HepG2 (cell line): ENCODE measurements at regions not wholly inside any gene's neighbourhood (a gene's known extent, or its start where the extent isn't known, plus 50 kb on each side); places are given as distances from the start of the nearest gene placed in this dataset.

Experiments used
- MYNN ChIP-seq: sonication (generic); formaldehyde crosslinking; IDR thresholded peaks from 2 replicates; pipeline ENCODE4 v1.4.0; 2020; ENCODE audit warnings: mild to moderate bottlenecking, low read depth, missing genetic modification reagents
- TF ChIP-seq, protein P1 (sequence below): sonication (generic); formaldehyde crosslinking; IDR thresholded peaks from 2 replicates; pipeline ENCODE4 v1.5.0; 2020; ENCODE audit warnings: mild to moderate bottlenecking, missing genetic modification reagents, moderate library complexity

DNA sequence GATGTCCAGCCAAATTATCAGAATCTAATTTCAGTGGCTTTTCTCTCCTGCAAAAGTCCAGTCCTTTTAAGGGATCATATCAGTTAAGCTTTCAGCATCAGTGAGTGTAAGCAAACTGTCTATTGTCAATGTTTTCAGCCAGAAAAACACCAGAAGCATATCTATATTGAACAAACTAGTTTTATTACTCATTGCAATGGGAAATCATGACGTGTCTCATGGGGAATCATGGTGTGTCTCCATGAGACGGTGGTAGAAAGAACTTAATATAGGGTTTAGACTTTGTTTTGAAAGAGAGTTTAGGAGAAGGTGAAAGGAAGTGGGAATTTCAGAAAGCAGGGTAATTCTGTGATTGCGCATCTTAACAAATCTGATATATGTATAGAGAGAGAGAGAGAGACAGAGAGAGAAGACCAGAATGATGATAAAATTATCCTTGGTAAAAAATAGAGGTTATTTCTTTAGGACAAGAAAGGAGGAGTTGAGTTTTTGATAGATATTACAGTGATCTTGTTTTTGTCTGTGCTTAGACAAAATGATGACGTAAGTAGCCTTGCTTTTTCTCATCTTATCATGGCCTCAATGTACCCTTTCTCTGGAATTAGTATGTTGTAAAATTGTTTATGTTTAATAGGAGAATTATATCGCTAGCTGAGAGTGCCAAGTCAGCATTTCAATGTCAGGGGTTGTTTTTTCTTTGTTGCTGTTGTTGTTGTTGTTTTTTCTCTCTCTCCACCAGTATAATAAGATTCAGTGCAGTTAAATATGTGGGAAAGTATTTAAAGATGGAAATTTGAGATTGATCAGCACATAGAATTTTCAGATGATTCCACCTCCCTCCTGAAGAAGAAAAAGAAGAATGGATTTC is 129.9 kb upstream of the OSTN start:
- TF ChIP-seq, protein P1, sequence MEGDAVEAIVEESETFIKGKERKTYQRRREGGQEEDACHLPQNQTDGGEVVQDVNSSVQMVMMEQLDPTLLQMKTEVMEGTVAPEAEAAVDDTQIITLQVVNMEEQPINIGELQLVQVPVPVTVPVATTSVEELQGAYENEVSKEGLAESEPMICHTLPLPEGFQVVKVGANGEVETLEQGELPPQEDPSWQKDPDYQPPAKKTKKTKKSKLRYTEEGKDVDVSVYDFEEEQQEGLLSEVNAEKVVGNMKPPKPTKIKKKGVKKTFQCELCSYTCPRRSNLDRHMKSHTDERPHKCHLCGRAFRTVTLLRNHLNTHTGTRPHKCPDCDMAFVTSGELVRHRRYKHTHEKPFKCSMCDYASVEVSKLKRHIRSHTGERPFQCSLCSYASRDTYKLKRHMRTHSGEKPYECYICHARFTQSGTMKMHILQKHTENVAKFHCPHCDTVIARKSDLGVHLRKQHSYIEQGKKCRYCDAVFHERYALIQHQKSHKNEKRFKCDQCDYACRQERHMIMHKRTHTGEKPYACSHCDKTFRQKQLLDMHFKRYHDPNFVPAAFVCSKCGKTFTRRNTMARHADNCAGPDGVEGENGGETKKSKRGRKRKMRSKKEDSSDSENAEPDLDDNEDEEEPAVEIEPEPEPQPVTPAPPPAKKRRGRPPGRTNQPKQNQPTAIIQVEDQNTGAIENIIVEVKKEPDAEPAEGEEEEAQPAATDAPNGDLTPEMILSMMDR (CRISPR knock-in tag) = no peak
- TF ChIP-seq MYNN (CRISPR knock-in tag) = no peak
